Retinal pigment epithelial cell (primary cell): ENCODE measurements at regions not wholly inside any gene's neighbourhood (a gene's known extent, or its start where the extent isn't known, plus 50 kb on each side); places are given as distances from the start of the nearest gene placed in this dataset.

ENCODE experiments used
- DNase-seq: peaks from one replicate; pipeline ENCODE4 v3.0.0-alpha.2; 2010; ENCODE audit warnings: low read depth
- H3K4me3 ChIP-seq: 2 replicates; pipeline ENCODE4 v1.5.1; 2011; ENCODE audit warnings: mild to moderate bottlenecking, low read length, control low read depth, moderate library complexity
- TF ChIP-seq, protein P1 (sequence below): conservative IDR thresholded peaks from 2 replicates; pipeline ENCODE4 v1.5.1; 2011; ENCODE audit warnings: low read depth, low read length, control low read depth, inconsistent platforms

- DNase-seq: no peak
- TF ChIP-seq, protein P1, sequence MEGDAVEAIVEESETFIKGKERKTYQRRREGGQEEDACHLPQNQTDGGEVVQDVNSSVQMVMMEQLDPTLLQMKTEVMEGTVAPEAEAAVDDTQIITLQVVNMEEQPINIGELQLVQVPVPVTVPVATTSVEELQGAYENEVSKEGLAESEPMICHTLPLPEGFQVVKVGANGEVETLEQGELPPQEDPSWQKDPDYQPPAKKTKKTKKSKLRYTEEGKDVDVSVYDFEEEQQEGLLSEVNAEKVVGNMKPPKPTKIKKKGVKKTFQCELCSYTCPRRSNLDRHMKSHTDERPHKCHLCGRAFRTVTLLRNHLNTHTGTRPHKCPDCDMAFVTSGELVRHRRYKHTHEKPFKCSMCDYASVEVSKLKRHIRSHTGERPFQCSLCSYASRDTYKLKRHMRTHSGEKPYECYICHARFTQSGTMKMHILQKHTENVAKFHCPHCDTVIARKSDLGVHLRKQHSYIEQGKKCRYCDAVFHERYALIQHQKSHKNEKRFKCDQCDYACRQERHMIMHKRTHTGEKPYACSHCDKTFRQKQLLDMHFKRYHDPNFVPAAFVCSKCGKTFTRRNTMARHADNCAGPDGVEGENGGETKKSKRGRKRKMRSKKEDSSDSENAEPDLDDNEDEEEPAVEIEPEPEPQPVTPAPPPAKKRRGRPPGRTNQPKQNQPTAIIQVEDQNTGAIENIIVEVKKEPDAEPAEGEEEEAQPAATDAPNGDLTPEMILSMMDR: no peak
Observed at GRCh38 chr5:38105231-38105570, 153.2 kb upstream of the EGFLAM start.

GRCh38 chr5:38104497-38105230, 153.7 kb upstream of the EGFLAM start:
- no peak for DNase-seq
- H3K4me3 ChIP-seq: no peak overlapping the region
- TF ChIP-seq, protein P1: no peak

More at GRCh38 chr5:38105231-38105570, 153.2 kb upstream of the EGFLAM start:
- no peak overlapping the region for H3K4me3 ChIP-seq

GRCh38 chr5:38101897-38102296, 156.5 kb upstream of the EGFLAM start:
- DNase-seq: no peak
- TF ChIP-seq, protein P1: no peak
- H3K4me3 ChIP-seq: no peak overlapping the region

- H3K4me3 ChIP-seq: no peak overlapping the region
- TF ChIP-seq, protein P1: no peak
- no peak for DNase-seq
Observed at GRCh38 chr5:38099205-38100168, 158.9 kb upstream of the EGFLAM start.

DNA sequence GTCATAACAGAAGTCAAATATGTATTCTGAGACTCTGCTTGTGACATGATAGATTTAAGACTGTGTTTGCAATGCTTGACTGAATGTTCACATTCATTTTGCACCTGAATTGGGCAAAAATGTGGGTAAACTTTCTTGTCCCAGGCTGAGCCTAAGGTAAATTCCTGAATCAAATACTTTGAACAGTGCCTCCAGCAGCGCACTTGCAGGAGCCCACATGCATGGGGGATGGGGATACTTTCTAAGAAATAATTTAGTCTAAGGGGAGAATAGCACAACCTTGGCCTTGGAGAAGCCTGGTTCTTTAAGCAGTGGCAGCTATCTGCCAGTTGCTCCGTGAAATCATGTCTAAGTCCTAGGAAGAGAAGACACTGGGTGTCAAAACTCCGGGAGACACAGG, 163.5 kb upstream of the EGFLAM start:
- no peak overlapping the region for H3K4me3 ChIP-seq
- TF ChIP-seq, protein P1: no peak
- DNase-seq: no peak

DNA sequence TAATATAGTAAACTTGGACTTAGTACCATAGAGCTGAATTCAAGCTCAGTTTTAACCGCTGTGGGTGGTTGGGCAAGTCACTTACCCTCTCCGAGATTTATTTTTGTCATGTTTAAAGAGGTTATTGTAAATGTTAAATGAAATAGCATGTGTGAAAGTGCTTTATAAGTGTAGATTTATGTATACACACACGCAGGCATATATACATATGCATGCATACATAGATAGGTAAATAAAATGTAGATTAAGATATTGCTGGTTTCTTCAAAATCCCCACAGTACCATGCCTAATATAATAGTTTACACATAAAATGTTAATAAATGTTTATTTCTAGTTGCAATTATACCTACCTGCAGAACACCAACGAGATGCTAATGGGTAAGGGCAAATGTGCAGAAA, 164.5 kb upstream of the EGFLAM start:
- H3K4me3 ChIP-seq: no peak overlapping the region
- no peak for DNase-seq
- TF ChIP-seq, protein P1: no peak
